ENCODE measurements at regions not wholly inside any gene's neighbourhood (a gene's known extent, or its start where the extent isn't known, plus 50 kb on each side); places are given as distances from the start of the nearest gene placed in this dataset.

DNA sequence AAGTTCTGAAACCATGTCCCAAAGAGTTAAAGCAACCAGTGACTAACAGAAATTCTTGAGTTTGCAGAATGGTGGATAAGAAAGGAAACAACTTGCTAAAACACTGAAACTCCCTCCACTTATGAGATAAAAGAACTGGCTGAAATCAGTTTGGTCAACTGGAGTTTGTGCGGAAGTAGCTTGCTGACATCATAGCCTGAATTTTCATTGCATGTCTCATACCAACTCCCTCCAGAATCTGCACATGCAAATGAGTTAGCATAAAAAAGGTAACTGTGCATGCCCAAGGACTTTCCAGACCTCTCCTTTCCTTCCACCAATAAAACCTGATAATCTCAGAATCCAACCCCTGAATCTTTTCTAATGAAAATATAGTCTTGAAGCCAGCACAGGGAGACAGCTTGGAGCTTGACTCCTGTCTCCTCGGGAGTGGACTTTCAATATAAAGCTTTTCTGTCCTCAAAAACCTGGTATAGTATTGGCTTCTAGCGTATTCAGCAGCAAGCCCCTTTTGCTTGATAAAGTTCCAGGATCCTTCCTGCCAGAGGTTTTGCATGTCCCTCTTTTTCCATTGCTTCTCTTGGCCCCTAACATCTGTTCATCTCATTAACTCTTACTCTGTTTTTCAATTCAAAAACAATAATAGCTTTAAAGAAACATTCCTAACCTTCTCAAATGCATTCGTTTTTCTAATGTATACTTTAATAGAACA is 785.8 kb upstream of the ADGRL4 start:
- DNase-seq (ENCODE audit: low spot score) = peak; percentile 65

DNA sequence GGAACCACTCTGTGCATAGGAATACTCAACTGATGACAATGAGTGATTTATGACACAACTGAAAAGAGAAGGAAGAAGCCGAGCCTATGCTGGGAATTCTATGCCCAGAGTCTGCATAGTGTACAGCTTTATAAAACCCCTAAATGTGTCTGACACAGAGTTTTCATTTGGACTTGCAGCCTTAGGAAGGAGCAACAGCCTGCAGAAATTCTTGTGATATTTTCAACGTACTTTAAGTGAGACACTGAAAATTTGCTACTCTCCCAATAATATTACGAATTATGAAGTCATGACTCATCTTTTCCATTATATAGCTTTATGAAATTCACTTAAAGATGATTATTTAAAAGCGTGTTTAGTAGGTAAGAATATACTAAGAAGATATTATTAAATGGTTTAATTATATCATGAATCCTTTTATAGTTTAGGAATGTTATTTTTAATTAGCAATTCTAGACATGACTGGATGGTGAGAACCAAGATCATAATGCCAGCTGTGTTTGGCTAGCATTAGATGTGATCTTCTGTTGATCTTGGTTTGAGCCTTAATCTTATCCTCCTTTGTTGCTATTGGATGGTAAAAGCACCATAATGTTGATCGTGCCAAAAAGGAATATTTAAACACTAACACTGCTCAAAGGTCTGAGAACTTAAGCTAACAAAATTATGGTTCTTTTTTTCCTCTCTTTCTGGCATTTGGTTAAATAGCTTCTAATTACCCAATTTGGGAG is 785.1 kb upstream of the ADGRL4 start:
- DNase-seq (ENCODE audit: low spot score) = peak; percentile 30

DNA sequence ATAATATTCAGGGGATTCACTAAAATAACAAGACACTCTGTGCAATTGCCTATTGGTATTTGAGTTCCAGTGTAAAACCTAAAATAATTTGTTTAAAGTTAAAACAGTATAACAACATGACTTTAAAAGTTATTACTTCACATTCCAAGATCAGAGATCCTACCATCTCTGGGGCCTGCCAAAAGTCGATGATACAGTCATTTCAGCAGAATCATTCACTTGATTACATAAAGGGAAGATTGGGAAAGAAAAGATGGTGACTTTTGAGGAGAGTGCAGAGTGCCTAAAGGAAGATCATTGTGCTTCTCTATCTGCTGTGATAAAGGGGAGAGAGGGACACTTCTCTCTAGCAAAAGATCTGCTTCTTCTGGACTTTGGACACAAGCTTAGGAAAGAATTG is 784.4 kb upstream of the ADGRL4 start:
- no peak for DNase-seq (ENCODE audit: low spot score)

DNA sequence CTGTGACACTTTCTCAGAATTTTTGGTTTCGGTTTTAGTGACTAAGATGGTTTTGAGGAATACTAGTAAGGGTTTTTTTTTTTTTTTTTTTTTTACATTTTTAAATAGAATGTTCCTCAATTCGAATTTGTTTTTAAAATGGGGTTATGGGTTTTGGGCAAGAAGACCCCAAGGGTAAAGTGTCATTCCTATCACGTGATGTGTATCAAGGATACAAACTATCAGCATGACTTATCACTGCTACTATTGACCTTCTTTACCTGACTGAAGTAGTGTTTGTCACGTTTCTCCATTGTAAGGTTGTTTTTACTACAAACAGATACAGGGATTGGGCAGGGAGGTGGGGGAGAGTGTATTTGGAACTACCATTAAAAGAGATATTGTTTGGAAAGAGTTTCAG is 781.1 kb upstream of the ADGRL4 start:
- DNase-seq (ENCODE audit: low spot score) = no peak

DNA sequence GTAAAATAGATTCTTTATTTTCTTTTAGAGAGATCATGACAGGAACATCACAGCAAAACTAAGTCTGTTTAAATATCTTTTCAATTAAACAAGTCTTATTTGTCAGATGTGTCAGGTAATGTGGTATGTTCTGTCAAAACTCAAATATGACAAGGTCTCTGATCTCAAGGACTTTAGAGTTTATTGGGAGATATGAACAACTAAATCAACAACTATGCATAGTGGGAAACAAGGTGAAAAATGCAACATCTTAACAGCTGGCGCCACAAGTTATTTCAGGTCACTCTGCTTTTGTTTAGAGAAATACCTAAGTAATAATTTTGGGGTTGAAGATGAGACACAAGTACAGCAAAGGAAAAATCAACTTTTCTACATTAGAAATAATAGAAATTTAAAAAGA is 779.4 kb upstream of the ADGRL4 start:
- DNase-seq (ENCODE audit: low spot score) = no peak

DNA sequence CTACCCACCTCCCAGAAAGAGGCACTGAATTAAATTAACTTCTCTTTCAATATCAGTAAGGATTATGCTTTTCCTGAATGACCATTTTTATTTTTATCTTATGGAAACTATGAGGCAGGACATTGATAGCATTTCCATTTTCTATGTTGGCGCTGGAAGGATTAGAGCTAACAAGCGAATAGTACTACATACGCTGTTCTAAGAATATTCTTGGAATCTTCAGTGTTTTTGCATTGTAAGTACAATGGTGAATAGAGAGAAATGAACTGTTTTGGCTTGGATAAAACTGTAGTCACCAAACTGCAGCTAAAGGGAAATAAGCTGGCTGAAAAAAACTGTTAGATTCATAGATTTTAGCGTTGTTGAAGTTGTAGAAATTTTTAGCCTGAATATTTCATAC is 779.0 kb upstream of the ADGRL4 start:
- no peak for DNase-seq (ENCODE audit: low spot score)

DNA sequence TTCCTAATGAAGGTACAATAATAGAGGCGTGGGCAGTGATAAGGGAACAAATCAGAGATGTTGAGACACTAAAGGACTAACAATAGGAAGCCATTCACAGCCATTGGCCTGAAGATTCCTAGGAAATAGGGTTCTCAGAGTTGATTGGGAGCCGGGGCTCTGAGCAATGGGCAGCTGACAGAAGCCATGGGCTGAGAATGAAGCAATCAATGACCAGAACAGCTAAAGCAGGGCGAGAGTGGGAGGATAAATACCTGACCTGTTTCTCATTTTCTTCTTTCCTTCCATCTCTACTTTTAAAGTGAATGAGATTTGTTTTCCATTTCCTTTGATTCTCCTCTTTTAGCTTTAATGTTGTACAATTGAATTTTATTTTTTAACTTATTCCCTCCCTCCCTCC is 774.7 kb upstream of the ADGRL4 start:
- DNase-seq (ENCODE audit: low spot score) = no peak

DNA sequence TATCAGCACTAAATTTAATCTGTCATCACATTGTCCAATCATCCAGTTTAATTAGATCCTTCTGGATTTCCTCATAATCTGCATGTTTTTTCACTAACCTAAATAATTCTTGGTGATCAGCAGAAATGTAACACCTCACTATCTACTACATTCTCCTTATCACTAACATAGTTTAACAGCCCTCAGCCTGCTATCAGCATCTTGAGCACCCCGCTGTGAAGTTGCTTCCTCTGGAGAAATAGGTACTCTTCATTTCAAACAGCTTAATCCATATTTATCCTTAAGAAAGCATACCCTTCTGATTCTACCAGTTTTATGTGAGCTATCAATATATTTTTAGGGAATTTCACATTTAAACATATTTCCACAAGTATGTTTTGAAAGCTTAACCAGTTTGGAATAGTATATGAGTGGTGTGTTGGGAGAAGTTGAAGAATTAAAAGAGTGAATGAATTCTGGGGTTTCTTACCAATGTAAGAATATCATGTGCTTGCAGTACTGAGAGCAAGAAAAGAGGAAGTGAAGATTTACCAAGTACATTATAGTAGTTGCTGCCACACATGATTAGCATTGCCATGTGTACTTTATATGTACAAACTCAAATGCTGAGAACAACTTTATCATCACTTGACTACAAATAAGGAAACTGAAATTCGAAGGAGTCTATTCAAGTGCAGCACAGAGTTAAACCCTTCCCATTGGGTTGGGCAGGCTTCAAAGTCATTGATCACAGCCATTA is 771.1 kb upstream of the ADGRL4 start:
- DNase-seq (ENCODE audit: low spot score) = no peak

DNA sequence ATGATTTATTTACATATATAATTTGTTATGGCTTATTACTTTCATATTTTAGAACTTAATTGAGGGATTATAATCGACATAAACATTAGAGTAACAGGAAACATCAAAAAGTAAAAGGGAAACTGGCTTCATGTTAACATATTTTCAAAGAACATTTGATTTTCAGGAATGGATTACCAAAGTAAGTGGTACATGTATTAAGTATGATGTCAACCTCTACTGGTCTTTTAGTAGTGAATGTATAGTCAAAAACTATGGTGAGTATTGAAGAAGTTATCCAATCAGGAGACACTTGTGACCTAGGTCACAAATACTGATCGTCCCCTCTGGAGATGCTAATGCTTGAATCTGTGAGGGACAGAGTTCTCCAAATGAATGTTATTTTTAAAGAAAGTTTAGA is 768.9 kb upstream of the ADGRL4 start:
- DNase-seq (ENCODE audit: low spot score) = no peak

DNA sequence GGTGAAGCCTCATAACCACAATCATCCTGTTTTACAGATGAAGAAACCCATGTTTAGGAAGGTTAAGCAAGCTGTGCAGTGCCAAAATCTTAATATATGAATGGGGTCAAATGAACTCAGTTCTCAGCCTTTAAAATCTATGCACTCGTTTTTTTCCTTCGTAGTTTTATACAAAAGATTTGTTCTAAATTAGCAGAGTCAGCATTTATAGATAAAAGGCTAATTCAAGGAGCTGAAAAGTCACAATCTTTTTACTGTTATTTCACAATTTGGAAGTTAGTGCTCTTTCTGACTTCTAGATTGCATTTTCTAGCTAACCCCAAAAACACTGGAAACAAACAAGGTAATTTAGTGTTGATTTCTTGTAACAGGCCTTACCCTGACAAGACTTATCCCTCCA is 766.9 kb upstream of the ADGRL4 start:
- DNase-seq (ENCODE audit: low spot score) = no peak

DNA sequence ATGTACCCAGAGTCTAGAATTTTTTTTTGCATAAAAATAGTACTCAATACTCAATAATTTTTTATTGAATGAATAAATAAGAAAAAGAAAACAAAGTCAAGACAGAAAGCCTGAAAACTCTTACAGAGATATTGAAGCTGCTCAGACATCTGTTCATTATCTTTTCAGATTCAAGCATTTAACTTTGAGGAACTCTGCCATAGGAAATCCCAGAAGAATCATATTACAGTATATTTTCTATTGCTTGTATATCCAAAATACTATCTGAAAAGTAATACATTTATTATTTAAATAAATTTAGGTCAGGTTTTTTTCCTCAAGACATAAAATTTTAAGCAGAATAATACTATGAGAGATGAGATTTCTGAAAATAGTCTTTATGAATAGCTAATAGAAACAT is 755.9 kb upstream of the ADGRL4 start:
- DNase-seq (ENCODE audit: low spot score) = no peak

DNA sequence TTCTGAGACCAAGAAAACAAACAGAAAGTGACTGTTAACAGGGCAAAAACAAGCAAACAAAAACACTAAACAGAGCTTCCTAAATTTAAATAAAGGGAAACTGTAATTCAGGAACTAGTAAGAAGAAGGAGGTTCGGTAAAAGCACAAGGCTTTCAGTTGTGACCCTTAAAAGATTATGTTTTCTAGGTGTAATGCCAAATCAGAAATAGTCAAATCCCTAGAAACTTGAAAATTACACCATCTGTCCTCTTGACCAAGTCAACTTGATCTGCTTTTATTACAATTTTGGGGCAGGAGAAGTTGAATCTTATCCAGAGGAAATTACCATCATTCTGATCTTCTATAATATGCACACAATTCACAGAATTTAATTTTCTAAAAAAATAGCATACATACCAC is 754.0 kb upstream of the ADGRL4 start:
- DNase-seq (ENCODE audit: low spot score) = peak; percentile 69

DNA sequence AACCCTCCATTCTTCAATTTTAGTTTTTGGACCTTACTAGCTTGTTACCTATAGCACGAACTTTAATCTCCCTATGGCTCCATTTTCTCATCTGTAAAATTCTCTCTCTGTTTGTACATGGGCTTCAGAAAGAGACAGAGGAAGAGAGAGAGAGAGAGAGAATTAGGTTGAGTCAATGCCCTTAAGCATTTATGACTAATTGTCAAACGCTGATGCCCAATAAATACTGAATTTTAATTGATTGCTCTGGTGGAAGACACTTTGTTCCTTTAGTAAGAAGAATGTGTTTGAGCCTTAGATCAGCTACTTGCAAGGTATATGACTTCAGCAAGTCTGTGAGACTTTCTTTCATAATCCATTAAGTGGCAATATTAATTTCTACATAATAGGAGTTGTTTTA is 743.1 kb upstream of the ADGRL4 start:
- no peak for DNase-seq (ENCODE audit: low spot score)

DNA sequence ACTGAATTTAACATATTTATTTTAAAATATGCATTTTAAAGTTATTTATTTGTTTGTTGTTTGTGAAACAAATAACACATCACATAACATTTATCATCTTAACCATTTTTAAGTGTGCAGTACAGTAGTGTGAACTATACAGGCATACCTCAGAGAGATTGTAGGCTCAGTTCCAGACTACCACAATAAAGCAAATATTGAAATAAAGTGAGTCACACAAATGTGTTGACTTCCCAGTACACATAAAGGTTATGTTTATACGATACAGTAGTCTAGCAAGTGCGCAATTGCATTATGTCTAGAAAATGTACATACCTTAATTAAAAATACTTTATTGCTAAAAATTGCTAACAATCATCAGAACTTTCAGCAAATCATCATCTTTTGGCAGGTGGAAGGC is 739.4 kb upstream of the ADGRL4 start:
- DNase-seq (ENCODE audit: low spot score) = no peak

DNA sequence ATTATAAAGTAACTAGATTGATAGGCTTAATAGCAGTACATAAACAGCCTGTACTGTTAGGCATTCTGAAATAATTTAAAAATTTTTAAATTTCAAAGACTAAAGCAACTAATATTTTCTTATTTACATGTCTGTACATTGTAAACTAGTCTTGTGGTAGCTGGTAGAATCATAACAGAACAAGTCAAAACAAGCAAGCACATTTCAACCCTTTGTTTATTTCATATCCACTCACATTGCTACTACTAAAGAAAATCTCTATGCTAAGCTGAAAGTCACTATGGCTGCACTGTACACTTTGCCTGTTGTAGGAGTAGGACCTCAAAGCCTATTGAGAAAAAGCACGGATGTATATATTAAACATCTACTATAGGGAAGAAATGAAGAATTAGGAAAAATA is 738.2 kb upstream of the ADGRL4 start:
- DNase-seq (ENCODE audit: low spot score) = no peak

DNA sequence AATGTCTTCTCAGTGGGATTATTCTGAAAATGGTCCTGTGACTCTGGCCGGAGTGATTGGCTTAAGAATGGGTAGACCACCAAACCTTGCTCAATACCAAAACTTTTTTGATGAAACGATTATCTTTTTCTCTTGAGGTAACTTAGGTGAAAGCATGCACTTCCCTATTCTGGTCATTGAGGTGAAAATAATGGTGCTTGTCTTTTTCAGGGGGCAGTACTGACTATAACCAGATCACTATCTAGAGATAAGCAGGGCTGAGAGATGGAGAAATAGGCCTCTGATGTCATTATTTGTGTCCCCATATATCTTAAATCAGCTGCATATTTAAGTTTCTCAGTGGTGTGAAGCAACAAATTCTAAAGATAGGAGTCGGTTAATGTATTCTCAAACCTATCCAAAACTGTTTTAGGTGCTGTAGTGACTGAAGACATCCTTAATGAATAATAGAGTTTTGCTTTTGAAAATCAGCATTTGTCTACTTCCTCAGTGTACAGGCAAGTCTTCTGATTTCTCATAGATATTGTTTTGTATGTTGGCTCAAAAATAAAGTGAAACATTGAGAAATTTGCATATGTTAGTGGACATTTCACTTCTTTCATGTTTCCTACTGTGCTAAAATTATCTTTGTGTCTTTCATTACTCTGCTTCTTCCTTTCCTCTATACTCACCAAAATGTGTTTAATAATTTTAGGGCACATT is 735.3 kb upstream of the ADGRL4 start:
- no peak for DNase-seq (ENCODE audit: low spot score)

DNA sequence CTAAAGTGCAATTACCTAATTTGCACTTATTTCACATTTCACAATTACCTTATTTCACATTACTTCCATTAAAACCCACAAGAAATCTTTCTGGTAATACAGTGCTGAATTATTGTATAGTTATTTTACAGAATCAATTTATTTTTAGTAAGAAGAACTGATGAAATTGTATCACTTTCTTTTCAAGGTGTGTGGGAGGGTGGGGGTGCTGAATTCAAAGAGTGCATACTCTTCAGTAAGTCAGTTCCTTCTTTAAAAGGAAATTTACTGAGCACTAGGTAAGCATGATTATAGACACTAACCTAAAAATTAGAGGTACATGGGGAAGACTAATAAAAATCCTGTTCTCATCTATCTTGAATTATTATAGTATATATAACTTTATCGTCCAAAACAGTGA is 731.6 kb upstream of the ADGRL4 start:
- DNase-seq (ENCODE audit: low spot score) = no peak

DNA sequence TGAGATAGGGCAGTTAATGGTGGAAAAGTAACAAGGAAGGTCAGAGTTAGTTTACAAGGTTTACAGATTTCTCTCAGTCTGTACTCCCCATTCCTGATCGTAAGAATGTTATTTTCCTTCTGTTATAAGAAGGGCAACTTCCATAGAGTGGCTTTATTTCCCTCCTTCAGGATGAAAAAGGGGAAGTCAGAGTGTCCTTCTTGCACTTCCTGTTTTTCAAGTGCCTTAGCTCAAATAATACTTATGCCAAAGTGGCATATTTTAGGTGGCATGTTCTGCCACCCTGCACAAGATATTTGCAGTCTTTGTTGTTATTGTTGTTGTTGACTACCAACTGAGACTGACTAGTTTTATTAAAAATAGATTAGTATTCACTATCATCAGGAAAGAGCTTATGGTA is 730.7 kb upstream of the ADGRL4 start:
- DNase-seq (ENCODE audit: low spot score) = no peak

DNA sequence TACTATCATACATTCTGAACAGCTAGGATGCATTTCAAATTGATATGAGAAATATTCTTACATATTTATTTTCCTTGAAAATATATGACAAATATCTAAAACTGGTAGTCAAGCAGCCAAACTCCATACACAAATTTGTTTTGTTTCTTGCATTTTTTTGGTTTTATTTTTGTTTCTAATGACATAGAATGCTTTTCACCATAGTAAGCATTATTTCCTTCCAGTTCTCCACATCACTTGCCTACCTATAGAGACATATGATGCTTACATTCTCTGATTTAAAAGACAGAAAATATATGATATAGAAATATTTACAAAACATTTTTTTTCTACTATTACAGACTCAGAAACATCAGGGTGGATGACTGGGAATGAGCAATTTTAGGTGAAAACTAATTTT is 726.4 kb upstream of the ADGRL4 start:
- DNase-seq (ENCODE audit: low spot score) = no peak

DNA sequence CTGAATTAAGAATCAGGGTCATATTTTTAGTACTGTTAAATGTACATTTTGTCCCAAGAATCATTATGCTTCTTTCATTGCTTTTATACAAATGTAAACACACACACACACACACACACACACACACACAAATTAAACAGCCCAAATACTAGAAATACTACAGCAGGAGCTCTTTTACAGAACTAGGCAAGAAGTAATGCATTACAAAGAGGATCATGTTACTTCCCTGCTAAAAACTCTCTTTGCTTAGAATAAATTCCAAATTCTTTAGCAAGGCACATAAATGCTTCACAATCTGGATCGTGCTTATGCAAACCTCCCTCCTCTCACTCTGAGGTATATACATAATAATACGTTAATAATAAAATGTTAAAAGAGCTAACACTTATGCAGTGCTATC is 720.4 kb upstream of the ADGRL4 start:
- DNase-seq (ENCODE audit: low spot score) = peak; percentile 1

DNA sequence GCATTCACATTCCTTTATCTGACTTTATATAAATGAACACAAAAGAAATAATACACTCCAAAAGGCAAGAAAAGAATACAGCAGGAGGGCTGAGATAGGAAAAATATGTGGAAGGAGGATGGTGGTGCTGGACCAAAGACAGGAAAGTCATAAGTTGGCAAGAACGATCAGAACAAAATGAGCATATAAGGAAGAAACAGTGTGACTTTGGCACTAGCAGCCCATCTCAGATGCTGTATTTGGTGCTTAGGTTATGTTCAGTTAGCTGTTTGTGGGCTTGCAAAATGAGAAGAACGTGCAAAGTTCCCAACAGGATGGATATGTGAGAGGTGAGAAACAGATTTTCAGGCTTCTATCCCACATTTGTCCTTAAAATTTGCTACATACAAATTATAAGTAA is 719.8 kb upstream of the ADGRL4 start:
- DNase-seq (ENCODE audit: low spot score) = no peak

DNA sequence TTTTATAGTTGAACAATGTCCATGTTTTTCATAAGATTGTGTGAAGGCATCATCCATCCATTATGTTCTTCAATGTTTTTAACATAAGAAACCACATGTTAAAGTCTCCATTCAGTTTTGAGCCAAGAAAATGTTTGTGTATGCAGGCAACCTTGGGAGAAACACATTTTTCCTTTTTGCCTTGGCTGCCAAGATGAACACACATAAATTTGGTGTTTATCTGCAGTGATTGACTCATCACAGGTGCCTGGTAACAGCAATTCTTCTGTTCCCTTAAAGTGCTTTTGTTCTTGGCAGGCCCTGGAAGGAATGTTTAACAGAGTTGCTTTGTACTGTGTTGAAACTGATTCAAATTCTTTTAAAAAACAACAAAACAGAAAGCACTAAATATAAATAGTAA is 709.9 kb upstream of the ADGRL4 start:
- no peak for DNase-seq (ENCODE audit: low spot score)
